NB4 (cell line): ENCODE measurements at regions not wholly inside any gene's neighbourhood (a gene's known extent, or its start where the extent isn't known, plus 50 kb on each side); places are given as distances from the start of the nearest gene placed in this dataset.

ENCODE experiments used
- POLR2A ChIP-seq: IDR thresholded peaks from 2 replicates; pipeline ENCODE4 v1.6.1; 2011; ENCODE audit warnings: mild to moderate bottlenecking; ENCODE audit not compliant: insufficient read length; ENCODE audit errors: extremely low read depth
- TF ChIP-seq, protein P1 (sequence below): IDR thresholded peaks from one replicate; pipeline ENCODE4 v1.5.1; 2012; ENCODE audit warnings: low read depth, low read length

DNA sequence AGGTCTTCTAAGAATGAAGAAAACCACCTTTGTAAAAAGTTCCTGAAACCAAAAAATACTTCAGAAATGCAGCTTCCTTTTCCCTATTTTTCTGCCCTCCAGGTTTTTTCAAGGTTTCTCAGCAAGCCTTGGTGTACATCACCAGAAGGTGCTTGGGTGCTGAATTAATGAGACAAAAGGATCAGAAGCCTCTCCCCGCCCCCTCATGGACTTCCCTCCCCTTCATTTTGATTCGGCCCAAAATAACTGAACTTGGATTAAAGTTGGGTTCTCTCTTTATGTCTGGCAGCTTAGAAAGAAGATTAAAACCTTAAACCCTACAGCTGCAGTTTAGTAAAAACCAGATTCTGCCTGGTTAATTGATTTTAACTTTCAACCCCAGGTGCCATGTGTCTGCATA lies 121.7 kb upstream of the ERCC4 start:
- TF ChIP-seq, protein P1, sequence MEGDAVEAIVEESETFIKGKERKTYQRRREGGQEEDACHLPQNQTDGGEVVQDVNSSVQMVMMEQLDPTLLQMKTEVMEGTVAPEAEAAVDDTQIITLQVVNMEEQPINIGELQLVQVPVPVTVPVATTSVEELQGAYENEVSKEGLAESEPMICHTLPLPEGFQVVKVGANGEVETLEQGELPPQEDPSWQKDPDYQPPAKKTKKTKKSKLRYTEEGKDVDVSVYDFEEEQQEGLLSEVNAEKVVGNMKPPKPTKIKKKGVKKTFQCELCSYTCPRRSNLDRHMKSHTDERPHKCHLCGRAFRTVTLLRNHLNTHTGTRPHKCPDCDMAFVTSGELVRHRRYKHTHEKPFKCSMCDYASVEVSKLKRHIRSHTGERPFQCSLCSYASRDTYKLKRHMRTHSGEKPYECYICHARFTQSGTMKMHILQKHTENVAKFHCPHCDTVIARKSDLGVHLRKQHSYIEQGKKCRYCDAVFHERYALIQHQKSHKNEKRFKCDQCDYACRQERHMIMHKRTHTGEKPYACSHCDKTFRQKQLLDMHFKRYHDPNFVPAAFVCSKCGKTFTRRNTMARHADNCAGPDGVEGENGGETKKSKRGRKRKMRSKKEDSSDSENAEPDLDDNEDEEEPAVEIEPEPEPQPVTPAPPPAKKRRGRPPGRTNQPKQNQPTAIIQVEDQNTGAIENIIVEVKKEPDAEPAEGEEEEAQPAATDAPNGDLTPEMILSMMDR, result no peak
- TF ChIP-seq POLR2A, result no peak
